ENCODE measurements at regions not wholly inside any gene's neighbourhood (a gene's known extent, or its start where the extent isn't known, plus 50 kb on each side); places are given as distances from the start of the nearest gene placed in this dataset.

- TF ChIP-seq TP53 (CRISPR knock-in tag; IDR thresholded peaks at IDR 0.05) (no peak), CTCF (IDR thresholded peaks at IDR 0.05) (no peak), EMX1 (CRISPR knock-in tag; IDR thresholded peaks at IDR 0.05) (no peak), HMGXB4 (CRISPR knock-in tag; IDR thresholded peaks at IDR 0.05) (no peak), USF2 (CRISPR knock-in tag; IDR thresholded peaks at IDR 0.05) (no peak), IRF2 (CRISPR knock-in tag; IDR thresholded peaks at IDR 0.05; ENCODE audit: borderline replicate concordance, low read depth) (no peak)
Observed at GRCh38 chr2:130258356-130258755, 60.1 kb upstream of the TUBA3E start.

Measured in WTC11 (cell line).